Fibroblast of peridontal ligament (primary cell): ENCODE measurements at regions not wholly inside any gene's neighbourhood (a gene's known extent, or its start where the extent isn't known, plus 50 kb on each side); places are given as distances from the start of the nearest gene placed in this dataset.
"Not testable (repeated sequence)": the region's sequence is repeated elsewhere in the genome, so short reads cannot be mapped to it uniquely, and the experiment has no call there.

Experiments
- DNase-seq: peaks from one replicate; pipeline ENCODE4 v3.0.0-alpha.2; 2010; ENCODE audit errors: extremely low read depth

DNA sequence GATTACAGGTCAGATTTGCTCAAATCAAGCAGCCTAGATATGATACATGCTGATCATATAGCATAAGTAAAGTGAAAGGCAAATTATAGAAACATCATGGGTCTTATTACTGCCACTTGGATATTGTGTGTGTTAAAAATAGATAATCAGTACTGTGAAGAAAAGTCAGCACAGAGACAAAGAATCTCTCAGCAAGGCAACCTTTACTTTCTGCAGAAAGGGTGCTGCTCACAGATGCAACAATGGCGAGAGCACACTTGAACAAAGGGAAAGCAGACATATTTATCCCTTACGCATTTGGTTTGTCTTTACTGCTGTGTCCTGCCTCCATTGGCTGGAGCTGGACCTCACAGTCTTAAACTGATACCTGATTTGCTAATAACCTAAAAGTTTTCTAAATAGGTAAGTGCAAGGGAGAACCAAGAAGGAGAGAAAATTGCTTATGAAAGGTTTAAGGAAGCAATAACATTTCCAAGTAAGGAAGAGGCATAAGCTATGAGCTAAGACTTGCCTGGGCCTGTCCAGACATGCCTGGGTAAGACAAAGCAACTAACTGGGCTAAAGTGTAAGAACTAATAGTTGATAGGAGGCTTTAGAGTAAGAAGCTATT is 1310.8 kb upstream of the LRRTM3 start:
- no peak for DNase-seq

- DNase-seq: peak; percentile 18
These were observed 1307.7 kb upstream of the LRRTM3 start for GRCh38 chr10:65618126-65618525.

DNA sequence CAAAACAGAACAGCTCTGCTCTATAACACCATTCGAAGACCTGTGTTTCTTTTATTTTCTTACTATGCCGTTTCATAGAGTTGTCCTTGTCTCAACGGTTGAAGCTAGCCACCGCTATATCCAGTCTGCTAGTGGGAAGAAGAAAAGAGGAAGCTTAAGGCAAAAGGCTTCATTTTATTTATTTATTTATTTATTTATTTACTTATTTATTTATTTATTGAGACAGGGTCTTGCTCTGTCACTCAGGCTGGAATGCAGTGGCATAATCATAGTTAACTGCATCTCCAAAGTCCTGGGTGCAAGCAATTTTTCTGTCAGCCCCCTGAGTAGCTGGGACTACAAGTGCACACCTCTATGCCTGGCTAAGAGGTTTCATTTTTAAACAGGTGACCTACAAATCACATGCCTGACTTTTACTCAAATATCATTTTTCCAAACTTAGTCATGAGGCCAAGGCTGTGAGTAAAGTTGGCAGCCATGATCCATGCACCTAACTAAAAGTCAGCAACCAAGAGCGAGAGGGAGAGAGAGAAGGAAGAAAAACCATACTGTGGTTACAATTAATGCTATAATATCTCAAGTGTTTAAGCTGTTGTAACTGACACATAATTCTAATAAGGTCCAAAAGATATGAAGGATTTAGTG is 1305.3 kb upstream of the LRRTM3 start:
- no peak for DNase-seq

DNA sequence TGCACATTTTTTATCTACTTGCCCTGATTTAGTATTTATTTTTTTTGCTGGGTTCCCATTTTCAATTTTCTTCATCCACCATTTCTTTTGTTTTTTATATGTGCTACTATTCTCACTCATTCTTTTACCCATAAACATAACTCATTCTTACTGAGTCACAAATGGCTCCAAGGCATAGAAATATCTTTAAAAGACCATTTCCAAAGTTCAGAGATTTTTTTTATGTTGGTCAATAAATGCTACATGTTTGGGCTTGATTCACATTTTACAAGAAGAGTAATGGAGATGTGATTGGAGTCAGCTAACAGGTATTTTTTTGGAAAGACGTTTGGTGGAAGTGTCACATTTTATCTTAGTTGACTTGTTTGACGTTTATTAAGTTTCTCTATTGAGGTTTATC is 1303.2 kb upstream of the LRRTM3 start:
- no peak for DNase-seq

- DNase-seq: no peak
These were observed 1297.2 kb upstream of the LRRTM3 start for GRCh38 chr10:65628493-65629139.

GRCh38 chr10:65660006-65660405 is 1265.8 kb upstream of the LRRTM3 start:
- no peak for DNase-seq

DNA sequence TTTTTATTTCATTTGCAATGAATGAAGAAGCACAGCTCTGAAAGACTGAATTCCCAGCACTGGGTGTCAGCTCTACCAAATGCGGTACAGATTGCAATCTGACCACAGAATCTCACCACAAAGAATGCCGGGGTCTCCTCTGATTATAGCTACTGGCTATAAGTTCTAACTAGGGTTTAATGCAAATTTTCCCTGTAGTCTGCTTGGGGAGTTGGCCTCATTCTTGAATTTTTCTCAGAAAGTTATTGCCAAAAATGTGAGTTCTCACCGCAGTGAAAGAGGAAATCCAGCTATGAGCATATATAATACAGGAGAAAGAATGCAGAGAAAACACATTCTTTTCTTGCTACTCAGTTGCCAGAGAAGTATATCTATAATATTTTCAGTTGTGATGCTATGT is 1255.7 kb upstream of the LRRTM3 start:
- DNase-seq: peak; percentile 81

DNA sequence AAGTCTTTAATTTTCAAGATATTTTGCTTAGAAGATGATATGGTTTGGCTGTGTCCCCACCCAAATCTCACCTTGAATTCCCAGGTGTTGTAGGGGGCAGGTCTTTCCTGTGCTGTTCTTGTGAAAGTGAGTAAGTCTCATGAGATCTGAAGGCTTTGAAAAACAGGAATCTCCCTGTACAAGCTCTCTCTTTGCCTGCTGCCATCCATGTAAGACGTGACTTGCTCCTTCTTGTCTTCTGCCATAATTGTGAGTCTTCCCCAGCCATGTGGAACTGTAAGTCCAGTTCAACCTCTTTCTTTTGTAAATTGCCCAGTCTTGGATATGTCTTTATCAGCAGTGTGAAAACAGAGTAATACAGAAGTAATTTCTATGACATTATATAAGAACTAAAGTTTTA is 1255.2 kb upstream of the LRRTM3 start:
- DNase-seq: not testable (repeated sequence)

DNA sequence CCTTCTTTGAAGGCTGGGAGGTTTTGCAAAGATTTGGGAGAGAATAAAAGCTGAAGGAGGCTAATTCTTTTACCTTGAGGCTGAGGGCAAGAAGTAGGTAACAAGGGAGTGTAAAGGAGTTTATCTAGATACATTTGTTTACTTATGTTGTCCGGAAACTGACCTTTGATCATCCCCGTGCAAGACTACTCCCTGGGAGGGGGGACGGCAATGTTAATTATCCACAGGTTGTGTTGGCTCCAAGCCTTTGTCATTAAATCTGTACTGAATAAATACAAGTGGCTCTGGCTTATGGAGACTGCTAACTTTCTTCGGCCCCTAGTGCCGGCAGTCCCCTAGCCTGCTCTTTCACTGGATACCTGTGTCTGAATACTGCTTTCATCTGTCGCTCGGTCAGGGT is 1250.6 kb upstream of the LRRTM3 start:
- DNase-seq: no peak

DNA sequence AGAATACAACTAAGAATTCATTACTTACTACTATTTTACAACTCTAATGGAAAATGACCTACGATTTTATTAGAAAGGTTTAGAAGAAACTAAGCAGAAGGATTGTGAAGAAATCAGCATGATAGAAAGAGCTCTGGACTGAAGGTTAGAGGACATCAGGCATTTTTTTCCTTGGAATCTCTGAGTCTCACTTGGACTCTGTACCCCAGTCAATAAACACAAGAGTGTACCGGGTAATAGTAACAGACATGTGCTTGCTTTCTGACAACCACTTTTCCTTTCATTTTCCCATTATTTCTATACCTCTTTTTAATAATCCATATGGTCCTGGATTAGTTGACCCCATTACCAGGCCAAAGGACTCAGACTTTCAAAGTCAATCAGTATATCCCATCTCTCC is 1240.9 kb upstream of the LRRTM3 start:
- DNase-seq: no peak

GRCh38 chr10:65701168-65701776 is 1224.6 kb upstream of the LRRTM3 start:
- no peak for DNase-seq

DNA sequence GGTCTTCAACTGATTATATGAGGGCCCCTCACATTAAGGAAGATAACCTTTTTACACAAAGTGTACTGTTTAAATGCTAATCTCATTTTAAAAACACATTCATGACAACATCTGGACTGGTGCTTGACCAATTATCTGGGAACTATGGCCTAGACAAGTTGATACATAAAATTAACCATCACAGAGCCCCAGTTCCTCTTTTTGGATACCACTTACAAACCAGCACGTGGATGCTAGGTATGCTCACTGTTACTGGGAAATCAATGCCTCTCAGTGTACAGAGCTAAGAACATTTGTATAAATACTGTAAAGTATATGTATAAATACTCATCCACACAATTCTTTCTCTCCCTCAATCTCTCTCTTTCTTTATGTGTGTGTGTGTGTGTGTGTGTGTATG is 1217.8 kb upstream of the LRRTM3 start:
- DNase-seq: no peak

DNA sequence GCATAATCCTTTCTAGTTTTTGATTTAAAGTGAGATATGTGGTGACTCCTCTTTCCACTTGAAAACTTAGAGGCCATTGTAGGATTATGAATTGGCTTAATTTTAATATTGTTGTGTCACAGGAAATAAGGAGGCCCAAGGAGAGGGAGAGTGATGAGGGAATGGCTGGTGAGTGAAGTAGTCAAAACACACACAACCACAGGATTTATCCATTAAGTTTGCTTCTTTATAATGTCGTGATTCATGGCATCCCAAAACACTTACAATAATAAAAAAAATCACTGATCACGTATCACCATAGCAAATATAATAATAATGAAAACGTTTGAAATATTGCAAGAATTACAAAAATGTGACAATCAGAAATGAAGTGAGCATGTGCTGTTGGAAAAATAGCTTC is 1215.5 kb upstream of the LRRTM3 start:
- no peak for DNase-seq

DNA sequence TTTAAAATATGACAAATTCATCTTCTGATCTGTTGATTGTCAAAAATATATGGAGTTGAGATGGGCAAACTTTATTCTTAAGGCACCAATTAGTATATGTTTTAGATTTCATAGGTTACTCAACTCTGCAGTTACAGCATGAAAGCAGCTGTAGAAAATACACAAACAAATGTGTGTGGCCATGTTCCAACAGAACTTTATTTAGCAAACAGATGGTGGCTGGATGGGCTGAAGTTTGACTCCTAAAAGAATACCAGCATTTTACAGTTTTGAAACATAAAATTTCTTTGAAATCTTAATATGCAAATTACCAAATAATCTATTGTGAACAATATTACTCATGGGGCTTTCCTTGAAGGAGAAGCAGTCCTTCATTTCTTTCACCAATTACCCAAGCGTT is 1206.0 kb upstream of the LRRTM3 start:
- DNase-seq: peak; percentile 51

DNA sequence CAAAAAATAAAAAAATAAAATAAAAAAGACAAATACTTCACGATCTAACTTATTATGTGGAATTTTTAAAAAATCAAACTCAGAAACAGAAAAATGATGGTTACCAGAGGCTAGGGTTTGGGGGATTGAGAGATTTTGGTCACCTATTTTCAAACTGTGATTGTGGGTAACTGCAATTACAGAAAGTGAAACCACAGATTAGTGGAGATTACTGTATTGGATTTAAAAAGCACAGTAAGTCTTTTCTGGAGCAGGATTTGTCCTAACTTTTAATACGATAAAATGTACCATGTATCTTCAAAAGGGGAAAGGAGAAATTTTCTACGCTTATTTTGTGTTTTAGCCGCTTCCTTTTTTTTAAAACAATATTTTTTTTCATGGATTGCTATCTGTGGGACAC is 1204.9 kb upstream of the LRRTM3 start:
- DNase-seq: peak; percentile 26

- DNase-seq: no peak
These were observed 1202.3 kb upstream of the LRRTM3 start for GRCh38 chr10:65723525-65723924.

DNA sequence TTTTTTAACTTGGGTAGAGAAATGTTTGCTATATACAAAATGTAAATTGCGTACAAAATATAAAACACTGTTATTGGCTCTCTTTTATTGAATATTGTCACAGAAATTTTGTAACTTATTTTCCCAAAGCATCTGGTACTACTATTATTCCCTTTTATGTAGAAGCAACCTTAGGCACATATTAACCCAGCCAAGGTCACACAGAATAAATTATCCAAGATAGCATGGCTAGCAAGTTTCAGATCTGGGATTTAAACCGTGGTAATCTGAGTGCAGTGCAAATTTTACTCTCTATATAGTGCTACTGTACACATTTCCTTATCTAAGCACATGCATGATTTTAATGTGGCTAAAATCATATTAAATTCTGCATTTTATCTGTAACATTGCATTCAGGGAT is 1190.5 kb upstream of the LRRTM3 start:
- no peak for DNase-seq

DNA sequence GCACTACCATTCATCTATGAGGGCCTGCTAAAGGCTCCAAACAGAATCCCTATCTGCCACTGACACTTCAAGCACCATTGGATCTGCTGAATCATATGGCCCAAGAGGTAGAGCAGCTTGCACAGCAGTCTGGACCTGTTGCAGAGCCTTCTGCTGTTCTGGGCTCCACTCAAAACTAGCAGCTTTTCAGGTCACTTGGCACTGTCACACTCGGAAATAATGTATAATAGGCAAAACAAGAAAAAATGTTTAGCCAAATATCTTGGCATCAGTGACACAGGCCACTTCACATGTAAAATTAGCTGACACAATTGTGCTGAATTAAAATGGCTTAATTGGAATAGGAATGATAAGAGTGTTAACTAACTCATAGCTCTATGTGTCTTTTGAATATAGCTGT is 1182.9 kb upstream of the LRRTM3 start:
- DNase-seq: no peak

- DNase-seq: no peak
These were observed 1174.6 kb upstream of the LRRTM3 start for GRCh38 chr10:65751218-65751617.

- DNase-seq: no peak
These were observed 1173.9 kb upstream of the LRRTM3 start for GRCh38 chr10:65751896-65752295.

DNA sequence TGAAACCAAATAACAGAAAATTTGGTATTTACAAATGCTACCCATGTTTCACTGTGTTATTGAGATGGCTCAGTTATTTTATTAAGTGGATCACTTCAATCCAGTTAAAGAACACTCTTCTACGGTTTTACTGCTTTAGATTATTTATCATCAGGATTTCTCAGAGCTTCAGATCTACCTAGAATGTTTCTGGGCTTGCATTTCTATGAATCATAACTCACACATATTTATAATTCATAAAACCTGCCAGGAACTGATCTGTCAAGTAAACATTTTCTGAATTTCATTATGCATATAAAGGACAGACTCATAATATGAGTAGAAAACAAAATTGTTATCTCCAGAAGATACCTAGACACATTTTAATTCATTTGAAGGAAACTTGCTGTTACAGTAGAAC is 1172.3 kb upstream of the LRRTM3 start:
- no peak for DNase-seq

DNA sequence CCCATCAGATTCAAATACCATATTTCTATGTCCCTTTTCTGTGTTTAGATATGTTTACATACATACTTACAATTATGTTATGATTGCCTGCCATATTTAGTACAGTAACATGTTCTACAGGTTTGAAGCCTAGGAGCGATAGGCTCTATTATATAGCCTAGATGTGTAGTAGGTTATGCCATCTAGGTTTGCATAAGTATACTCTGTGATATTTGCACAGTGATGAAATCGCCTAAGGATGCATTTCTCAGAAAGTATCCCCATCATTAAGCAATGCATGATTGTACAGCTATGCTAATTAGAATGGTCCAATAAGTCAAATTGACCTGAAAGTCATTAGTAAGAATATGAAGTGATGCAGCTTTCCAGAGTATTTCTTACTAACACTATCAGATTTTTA is 1171.7 kb upstream of the LRRTM3 start:
- DNase-seq: no peak

DNA sequence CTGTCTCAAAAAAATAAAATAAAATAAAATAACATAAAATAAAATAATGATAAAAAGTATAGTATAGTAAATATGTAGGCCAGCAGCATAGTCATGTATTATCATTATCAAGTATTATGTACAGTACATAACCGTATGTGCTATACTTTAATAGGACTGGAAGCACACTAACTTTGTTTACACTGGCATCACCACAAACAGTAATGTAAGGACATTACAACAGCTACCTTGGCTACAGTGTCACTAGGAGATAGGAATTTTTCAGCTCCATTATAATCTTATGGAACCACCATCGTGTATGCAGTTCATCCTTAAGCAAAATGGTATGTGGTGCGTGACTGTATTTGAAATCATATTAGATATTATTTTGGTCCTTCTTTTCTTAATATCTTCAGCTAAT is 1163.5 kb upstream of the LRRTM3 start:
- no peak for DNase-seq
